ENCODE measurements at regions not wholly inside any gene's neighbourhood (a gene's known extent, or its start where the extent isn't known, plus 50 kb on each side); places are given as distances from the start of the nearest gene placed in this dataset.

- DNase-seq = peak; percentile 48
Observed at GRCh38 chr14:71521238-71522135, 410.7 kb upstream of the RGS6 start.

DNA sequence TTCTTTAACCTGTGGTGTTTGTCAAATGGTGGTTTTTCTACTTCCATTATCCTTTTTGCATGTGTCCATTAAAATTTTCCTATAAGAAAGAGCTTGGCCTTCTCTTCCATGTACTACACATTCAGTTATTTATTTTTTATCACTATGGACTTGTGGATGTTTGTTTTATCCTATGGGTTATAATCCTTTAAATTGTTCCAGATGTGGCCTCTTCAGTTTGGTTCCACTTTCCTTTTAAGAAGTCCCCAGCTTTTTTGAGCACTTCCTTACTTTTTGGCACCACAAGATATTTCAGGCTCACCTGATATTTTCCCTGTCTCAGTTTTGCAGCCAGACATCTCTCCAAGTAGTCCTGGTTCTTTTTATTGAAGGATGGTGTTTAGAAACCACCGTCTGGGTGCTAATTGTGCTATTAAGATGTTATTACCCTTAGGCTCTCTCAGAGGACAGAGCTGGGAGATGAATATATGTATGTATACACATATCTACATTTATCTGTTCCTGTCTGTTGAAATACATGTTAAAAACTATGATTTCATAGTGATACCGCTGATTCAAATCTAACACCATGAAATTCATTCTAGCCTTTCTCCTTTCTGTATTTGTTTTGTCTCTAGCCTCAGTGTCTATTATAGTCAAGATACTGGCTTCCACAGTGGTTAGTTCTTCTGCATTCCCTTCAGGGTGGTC is 408.5 kb upstream of the RGS6 start:
- DNase-seq = no peak

GRCh38 chr14:71524320-71524982 is 407.8 kb upstream of the RGS6 start:
- no peak for DNase-seq

DNA sequence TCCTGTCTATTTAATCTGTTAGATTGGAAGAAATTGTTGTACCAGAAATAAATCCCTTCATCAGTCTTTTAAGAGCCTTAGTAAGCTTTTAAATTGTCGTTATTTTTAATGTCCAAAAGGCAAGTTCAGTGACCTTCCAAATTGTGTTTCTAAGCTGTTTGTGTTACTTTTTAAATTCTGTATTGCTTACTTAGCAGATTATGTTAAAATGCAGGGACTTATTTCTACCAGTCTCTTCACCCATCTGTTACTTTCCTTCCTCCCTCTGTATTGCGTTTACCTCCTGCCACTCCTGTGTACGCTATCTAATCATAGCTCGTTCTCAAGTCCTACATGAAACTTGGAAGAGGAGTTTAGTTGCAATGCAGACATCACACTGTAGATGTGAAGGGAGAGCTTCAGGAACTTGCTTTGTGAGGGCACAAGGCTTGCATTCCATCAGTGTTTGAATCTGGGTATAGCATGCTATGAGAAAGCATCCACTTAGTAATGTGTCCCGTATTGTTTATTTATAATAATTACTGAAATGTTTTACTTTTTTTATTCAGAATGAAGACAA is 406.5 kb upstream of the RGS6 start:
- DNase-seq = no peak

DNA sequence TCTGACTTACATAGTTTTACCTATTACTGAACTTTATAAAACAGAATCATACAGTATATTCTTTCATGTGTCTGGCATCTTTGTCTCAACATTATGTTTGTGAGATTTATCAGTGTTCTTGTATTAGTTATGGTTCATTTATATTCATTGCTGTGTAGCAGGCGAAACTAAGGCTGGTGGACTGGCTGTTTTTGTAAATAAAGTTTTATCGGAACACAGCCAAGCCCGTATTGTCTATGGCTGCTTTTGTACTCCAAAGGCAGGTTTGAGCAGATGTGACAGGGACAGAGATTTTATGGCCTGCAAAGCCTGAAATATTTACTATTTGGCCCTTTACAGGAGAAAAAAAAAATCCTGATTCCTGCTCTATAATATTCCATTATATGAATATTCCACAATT is 405.8 kb upstream of the RGS6 start:
- no peak for DNase-seq

- DNase-seq = no peak
Observed at GRCh38 chr14:71527838-71528237, 404.4 kb upstream of the RGS6 start.

GRCh38 chr14:71529848-71530247 is 402.4 kb upstream of the RGS6 start:
- no peak for DNase-seq

GRCh38 chr14:71532344-71532743 is 399.9 kb upstream of the RGS6 start:
- no peak for DNase-seq

DNA sequence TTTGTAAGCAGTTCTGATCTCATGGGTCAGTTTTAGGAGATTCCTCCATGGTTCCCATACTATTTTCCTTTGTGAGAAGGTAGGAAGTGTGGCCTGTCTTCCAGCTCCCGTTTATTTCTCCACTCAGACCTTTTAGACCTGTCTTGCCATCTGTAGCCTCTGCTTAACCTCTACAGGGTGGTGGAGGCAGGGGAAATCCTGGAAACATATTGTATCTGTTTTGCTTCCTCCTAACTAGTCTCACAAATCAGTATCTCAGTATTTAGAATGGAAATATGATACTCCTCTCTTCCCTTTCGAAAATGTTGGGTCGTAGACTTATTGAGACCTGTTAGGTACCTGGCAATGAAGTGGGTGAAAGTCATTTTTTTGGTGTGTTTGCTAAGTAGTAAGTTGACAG is 399.4 kb upstream of the RGS6 start:
- DNase-seq = no peak

DNA sequence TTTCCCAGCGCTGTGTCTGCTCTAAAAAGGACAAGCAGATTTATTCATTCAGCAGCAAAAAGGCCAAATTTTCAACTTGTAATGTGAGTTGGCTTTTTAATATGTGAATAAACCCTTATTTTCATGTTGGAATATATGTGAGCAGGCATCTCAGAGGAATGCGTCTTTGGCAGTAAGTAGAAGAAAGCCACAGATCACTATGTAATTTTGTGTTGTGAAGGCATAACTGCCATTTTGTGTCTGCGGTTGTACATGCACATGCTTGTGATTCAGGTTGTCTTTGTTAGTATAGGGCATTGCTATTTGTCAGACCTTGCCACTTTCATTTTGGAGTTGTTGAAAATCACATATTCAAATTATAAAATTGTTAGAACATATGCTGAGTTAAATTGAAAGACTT is 398.8 kb upstream of the RGS6 start:
- DNase-seq = no peak

DNA sequence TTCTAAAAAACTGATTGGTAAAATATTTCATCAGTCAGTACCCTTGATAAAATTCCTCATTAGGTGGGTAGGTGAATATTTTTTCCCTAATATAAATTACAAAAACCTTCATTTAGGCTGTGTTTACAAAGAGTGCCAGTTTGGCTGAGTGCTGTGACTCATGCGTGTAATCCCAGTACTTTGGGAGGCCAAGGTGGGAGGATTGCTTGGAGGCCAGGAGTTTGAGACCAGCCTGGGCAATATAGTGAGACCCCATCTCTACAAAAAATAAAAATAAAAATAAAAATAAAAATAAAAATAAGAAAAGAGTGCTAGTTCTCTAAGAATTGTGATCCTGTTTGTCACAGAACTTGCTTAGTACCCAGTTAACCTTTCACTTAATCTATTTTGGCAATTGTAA is 398.4 kb upstream of the RGS6 start:
- no peak for DNase-seq

GRCh38 chr14:71534506-71534905 is 397.7 kb upstream of the RGS6 start:
- DNase-seq = no peak

- no peak for DNase-seq
Observed at GRCh38 chr14:71536015-71536740, 396.1 kb upstream of the RGS6 start.

DNA sequence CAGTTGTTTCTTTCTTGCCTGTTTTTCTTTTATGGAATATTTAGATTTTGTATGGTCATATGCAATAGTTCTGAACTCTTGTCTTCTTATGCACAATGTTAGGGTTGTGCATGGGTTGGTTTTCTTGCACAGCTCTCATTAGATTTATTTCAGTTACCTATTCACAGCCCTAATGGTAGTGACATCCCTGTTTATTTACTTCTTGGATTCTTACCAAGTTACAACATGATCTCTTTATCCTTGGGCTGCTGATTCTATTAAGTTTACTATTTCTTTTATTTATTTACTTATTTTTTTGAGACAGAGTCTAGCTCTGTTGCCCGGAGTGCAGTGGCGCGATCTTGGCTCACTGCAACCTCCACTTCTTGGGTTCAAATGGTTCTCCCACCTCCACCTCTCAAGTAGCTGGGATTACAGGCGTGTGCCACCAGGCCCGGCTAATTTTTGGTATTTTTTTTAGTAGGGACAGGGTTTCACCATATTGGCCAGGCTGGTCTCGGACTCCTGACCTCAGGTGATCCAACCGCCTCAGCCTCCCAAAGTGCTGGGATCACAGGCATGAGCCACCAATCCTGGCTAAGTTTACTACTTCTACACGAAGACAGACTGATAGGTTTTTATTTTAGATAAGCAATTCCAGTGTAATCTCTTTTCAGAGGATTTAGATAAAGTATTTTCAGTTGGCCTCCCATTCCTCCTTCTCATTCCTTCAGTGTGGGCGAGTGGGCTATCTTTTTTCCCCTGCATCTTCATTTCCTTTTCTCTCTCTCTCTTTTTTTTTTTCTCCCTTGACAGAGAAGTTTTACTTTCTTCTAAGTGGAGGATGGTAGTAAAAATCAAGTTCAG is 395.1 kb upstream of the RGS6 start:
- DNase-seq = no peak

DNA sequence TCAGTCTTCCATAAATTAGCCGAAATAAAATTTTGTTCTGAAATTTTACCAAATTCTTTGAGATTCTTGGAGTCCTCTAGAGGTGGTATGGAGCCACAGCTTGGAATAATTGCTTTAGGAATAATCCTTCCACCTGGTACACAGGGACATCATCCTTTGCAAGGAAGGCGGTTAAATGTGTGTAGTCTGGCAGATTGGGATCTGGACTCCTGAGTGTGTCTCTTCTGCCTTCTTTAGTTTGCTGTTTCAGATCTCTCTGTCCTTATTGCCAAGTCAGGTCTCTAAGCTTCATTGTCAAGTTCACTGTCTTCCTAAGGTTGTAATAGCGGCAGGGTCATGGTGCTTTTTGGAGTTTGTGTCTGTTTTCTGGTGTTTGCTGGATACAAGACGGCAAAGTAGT is 393.9 kb upstream of the RGS6 start:
- no peak for DNase-seq

DNA sequence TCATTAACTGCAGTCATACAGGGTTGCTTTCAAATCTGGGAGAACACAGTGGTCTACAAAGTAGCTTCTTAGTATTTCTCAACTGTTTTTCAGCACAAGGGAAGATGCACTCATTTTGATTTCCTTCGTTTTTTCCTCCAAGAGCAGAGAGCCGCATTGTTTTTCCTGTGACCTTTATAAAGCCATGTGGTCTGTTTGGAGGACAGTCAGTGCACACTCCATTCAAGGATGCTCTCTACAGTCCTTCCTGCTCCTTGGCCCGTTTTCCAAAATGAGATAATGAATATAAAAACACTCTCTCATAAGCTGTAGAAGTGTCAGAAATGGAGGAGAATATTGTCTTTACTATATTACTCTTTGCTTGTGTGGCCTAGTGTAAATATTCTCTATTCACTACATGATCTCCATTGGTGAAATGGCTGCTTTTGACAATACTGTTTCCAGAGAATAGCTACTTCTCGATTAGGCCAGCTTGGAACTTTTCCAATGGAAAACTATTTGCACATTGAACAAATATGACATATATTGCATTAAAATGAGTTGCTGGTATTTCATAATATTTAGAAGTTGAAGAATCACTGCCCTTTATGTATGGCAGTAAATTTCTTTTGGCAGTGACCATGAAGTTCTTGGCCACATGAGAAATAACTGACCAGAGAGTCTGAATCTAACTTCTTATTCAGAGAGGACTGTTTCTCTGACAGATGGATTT is 393.1 kb upstream of the RGS6 start:
- DNase-seq = no peak

DNA sequence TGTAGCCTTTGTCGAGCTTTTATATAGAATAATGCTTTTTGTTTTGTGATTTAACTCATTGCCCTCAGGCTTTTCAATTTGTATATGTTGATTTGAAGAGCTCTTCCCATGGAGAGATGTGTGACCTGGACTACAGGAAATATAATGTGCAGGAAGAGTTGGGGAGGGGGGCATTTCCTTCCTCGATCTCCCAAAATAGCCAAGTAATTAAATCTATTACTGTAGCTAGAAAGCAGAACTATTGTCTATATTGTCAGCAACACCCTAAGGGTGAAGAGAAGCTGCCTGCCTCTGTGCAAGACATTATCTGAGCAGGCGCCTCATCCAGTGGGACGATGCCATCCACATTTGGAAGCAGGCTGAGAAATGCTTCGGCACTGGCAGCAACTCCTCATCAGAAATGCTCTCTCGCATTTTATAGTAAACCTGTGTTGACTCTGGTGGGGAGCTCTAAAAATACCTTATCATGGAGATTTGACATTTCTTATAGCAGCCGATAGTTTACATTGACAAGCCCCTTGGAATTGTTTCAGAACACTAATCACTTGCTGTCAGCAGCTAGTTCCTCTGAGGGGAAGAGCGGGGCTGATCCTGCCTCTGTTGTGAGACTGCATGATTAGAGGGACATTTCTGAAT is 392.5 kb upstream of the RGS6 start:
- DNase-seq = no peak

GRCh38 chr14:71541271-71541670 is 391.0 kb upstream of the RGS6 start:
- no peak for DNase-seq

DNA sequence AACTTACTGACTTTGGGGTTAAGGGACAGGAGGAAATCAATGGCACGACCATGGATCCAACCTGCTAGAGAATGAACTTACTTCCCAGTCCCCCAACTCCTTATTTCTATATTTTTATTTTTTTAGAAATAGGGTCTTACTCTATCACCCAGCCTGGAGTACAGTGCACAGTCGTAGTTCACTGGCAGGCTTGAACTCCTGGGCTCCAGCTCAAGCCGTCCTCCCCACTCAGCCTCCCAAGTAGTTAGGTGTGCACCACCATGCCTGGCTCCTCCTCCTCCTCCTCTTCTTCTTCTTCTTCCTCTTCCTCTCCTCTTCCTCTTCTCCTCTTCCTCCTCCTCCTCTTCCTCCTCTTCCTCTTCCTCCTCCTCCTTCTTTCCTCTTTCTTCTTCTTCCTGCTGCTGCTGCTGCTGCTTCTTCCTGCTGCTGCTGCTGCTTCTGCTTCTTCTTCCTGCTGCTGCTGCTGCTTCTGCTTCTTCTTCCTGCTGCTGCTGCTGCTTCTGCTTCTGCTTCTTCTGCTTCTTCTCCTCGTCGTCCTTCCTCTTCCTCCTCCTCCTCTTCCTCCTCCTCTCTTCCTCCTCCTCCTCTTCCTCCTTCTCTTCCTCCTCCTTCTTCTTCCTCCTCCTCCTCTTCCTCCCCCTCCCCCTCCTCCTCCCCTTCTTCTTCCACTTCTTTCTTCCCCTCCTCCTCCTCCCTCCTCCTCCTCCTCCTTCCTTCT is 390.1 kb upstream of the RGS6 start:
- no peak for DNase-seq
